Mesothelial cell of epicardium (in vitro differentiated cells): ENCODE measurements at regions not wholly inside any gene's neighbourhood (a gene's known extent, or its start where the extent isn't known, plus 50 kb on each side); places are given as distances from the start of the nearest gene placed in this dataset.

ENCODE experiments used
- DNase-seq, 2 experiments: peaks; one replicate each; pipeline ENCODE4 v3.0.0; 2021; ENCODE audit warnings: low spot score in 2 of 2; ENCODE audit not compliant: unreplicated experiment in 2 of 2
- H3K27ac Mint-ChIP-seq: 2 replicates; pipeline ENCODE4 v1.8.0; 2021; ENCODE audit warnings: mixed read lengths
- H3K27me3 Mint-ChIP-seq: 2 replicates; pipeline ENCODE4 v1.8.0; 2021; ENCODE audit warnings: low read depth, mixed read lengths
- H3K36me3 Mint-ChIP-seq: 2 replicates; pipeline ENCODE4 v1.8.0; 2021; ENCODE audit warnings: mixed read lengths
- H3K4me1 Mint-ChIP-seq: 2 replicates; pipeline ENCODE4 v1.8.0; 2021; ENCODE audit warnings: mixed read lengths
- H3K4me3 Mint-ChIP-seq: 2 replicates; pipeline ENCODE4 v1.8.0; 2021; ENCODE audit warnings: mild to moderate bottlenecking, moderate library complexity, mixed read lengths
- H3K9me3 Mint-ChIP-seq: 2 replicates; pipeline ENCODE4 v1.8.0; 2021; ENCODE audit warnings: mixed read lengths
- CTCF ChIP-seq: fragments of 200-600 bp; sonication (generic); IDR thresholded peaks from one replicate; pipeline ENCODE4 v1.5.0; 2021; ENCODE audit warnings: antibody characterized with exemption; ENCODE audit not compliant: unreplicated experiment

DNA sequence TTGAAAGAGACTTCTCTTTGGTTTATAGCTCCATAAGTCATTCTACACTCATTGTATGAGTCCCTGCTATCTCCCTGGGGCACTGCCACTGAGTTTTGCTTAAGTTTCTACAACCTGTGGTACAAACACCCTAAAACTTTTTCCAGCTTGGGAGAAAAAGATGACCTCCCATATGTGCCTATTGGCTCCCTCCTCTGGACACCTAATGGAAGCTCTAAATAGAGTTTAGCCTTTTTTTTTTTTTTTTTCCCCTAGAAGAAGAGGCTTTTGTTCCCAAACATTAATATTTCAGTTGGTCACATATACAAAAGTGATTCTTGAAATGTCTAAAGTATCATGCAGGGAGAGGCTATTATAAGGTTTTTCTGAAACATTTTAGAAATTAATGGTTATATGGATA, 547.2 kb upstream of the TMEFF2 start:
- no peak overlapping the region for H3K27ac Mint-ChIP-seq
- no peak for DNase-seq
- H3K9me3 Mint-ChIP-seq, result peaks cover 6% of the 10 kb centered on the region
- H3K27me3 Mint-ChIP-seq, result no peaks in the 10 kb centered on the region
- peaks cover 4% of the 10 kb centered on the region for H3K36me3 Mint-ChIP-seq
- no peak for TF ChIP-seq CTCF
- no peaks in the 10 kb centered on the region for H3K4me1 Mint-ChIP-seq
- H3K4me3 Mint-ChIP-seq, result no peak overlapping the region

DNA sequence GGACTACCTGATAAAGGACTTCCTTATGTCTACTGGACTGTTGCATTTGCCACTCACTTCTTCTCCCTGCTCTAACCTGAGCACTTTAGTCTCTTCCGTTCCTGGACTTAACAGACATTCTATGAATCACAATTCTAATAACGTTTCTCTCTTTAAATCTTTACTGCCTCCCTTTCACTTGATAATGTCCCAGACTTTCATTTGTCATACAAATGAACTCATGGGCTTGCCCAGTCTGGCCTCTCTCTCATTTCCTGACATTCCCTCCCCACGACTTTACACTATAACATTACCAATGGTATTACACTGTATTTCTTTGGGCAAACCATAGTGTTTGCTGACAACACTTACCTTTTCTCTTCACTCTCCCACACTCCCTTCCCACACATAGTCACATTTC, 540.7 kb upstream of the TMEFF2 start:
- H3K4me3 Mint-ChIP-seq, result no peak overlapping the region
- no peaks in the 10 kb centered on the region for H3K27me3 Mint-ChIP-seq
- H3K27ac Mint-ChIP-seq, result no peak overlapping the region
- DNase-seq, result no peak
- peaks cover 6% of the 10 kb centered on the region for H3K9me3 Mint-ChIP-seq
- peaks cover 4% of the 10 kb centered on the region for H3K4me1 Mint-ChIP-seq
- no peaks in the 10 kb centered on the region for H3K36me3 Mint-ChIP-seq
- TF ChIP-seq CTCF, result no peak

GRCh38 chr2:192729369-192729768, 534.6 kb upstream of the TMEFF2 start:
- Mint-ChIP-seq H3K27ac (no peak overlapping the region), H3K4me3 (no peak overlapping the region), H3K4me1 (peaks cover 4% of the 10 kb centered on the region), H3K27me3 (no peaks in the 10 kb centered on the region), H3K36me3 (no peaks in the 10 kb centered on the region), H3K9me3 (no peaks in the 10 kb centered on the region)
- no peak for DNase-seq
- no peak for TF ChIP-seq CTCF

DNA sequence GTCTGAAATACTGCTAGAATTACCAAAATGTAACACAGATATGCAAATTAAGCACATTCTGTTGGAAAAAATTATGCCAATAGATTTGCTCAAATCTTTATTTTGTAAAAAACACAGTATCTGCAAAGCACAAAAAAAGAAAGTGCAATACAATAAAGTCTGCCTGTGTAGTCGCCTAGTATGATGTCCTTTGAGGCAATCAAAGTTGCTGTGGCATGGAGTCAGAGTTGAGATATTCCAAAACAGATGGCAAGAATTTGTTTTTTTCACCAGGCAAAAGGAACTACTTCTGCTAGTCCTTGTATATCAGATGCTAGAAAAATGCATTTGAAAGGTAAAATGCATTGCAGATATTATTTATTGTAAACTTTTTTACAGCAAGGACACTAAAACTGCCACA, 531.3 kb upstream of the TMEFF2 start:
- Mint-ChIP-seq H3K4me1 (peaks cover 4% of the 10 kb centered on the region), H3K27ac (no peak overlapping the region), H3K9me3 (no peaks in the 10 kb centered on the region), H3K27me3 (no peaks in the 10 kb centered on the region), H3K4me3 (no peak overlapping the region), H3K36me3 (no peaks in the 10 kb centered on the region)
- DNase-seq, result no peak
- TF ChIP-seq CTCF, result no peak

- no peaks in the 10 kb centered on the region for H3K27me3 Mint-ChIP-seq
- H3K36me3 Mint-ChIP-seq, result no peaks in the 10 kb centered on the region
- TF ChIP-seq CTCF, result no peak
- no peak overlapping the region for H3K27ac Mint-ChIP-seq
- no peak overlapping the region for H3K4me3 Mint-ChIP-seq
- no peak for DNase-seq
- H3K4me1 Mint-ChIP-seq, result no peaks in the 10 kb centered on the region
- H3K9me3 Mint-ChIP-seq, result peaks cover 9% of the 10 kb centered on the region
Measured at GRCh38 chr2:192719629-192720028, 524.9 kb upstream of the TMEFF2 start.

DNA sequence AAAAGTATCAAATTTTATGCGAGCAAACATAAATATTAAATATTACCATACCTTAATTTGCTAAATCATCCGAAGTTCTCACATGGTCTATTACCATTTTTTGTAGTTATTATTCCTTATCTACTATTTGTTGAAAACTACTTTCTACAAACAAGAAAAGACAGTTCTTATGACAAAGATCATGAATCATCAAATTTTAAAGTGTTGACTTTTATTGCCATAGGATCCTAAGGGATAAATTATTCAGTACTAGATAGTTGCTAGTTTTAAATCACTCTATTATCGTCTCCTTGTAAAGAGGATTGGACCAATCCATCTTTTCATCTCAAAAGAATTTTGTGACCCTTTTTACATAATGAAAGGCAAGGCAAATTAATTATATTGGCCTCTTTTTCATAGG, 523.6 kb upstream of the TMEFF2 start:
- Mint-ChIP-seq H3K27me3 (no peaks in the 10 kb centered on the region), H3K4me1 (no peaks in the 10 kb centered on the region), H3K36me3 (no peaks in the 10 kb centered on the region), H3K9me3 (peaks cover 9% of the 10 kb centered on the region), H3K27ac (no peak overlapping the region), H3K4me3 (no peak overlapping the region)
- no peak for TF ChIP-seq CTCF
- DNase-seq, result no peak
